ENCODE measurements at regions not wholly inside any gene's neighbourhood (a gene's known extent, or its start where the extent isn't known, plus 50 kb on each side); places are given as distances from the start of the nearest gene placed in this dataset.

- H3K4me1 ChIP-seq (ENCODE audit: control insufficient read depth in 1 of 2, insufficient read depth in 2 of 2, low read length in 2 of 2) = no peaks in the 10 kb centered on the region
- H3K36me3 ChIP-seq (replicated peaks in 1 of 2; ENCODE audit: control insufficient read depth in 1 of 2, insufficient read depth in 2 of 2, low read length in 2 of 2) = no peaks in the 10 kb centered on the region
- no peaks in the 10 kb centered on the region for H3K79me2 ChIP-seq (ENCODE audit: insufficient read depth, low read length)
- H3K9ac ChIP-seq (ENCODE audit: insufficient read depth, low read length, poor library complexity, severe bottlenecking) = no peak overlapping the region
- Mint-ChIP-seq H3K27ac (no peak overlapping the region), H3K9me3 (peaks cover 0 to 12% (median 3%) of the 10 kb centered on the region in 7 donors), H3K36me3 (no peaks in the 10 kb centered on the region), H3K27me3 (ENCODE audit: low read depth in 3 of 3) (peaks cover 0 to 1% (median 0%) of the 10 kb centered on the region in 3 donors), H3K4me3 (no peak overlapping the region), H3K4me1 (no peaks in the 10 kb centered on the region)
- no CpG with 5 or more reads among the region's 3 CpGs for WGBS (ENCODE audit: insufficient coverage)
- H3K4me3 ChIP-seq (replicated peaks in 1 of 3; ENCODE audit: low read depth in 2 of 3, low read length in 3 of 3) = no peak overlapping the region
- TF ChIP-seq, protein P1, sequence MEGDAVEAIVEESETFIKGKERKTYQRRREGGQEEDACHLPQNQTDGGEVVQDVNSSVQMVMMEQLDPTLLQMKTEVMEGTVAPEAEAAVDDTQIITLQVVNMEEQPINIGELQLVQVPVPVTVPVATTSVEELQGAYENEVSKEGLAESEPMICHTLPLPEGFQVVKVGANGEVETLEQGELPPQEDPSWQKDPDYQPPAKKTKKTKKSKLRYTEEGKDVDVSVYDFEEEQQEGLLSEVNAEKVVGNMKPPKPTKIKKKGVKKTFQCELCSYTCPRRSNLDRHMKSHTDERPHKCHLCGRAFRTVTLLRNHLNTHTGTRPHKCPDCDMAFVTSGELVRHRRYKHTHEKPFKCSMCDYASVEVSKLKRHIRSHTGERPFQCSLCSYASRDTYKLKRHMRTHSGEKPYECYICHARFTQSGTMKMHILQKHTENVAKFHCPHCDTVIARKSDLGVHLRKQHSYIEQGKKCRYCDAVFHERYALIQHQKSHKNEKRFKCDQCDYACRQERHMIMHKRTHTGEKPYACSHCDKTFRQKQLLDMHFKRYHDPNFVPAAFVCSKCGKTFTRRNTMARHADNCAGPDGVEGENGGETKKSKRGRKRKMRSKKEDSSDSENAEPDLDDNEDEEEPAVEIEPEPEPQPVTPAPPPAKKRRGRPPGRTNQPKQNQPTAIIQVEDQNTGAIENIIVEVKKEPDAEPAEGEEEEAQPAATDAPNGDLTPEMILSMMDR (IDR thresholded peaks at IDR 0.05) = no peak
- DNase-seq = no peak
- intact Hi-C loops (cut with micrococcal nuclease) = no loop called here
- no peak overlapping the region for H3K27ac ChIP-seq (ENCODE audit: low read depth in 1 of 2, low read length in 2 of 2)
- no peaks in the 10 kb centered on the region for H3K27me3 ChIP-seq (ENCODE audit: control insufficient read depth in 2 of 2, insufficient read depth in 2 of 2, low read length in 2 of 2)
- no peaks in the 10 kb centered on the region for H3K9me3 ChIP-seq (replicated peaks in 1 of 2; ENCODE audit: control insufficient read depth in 1 of 2, insufficient read depth in 1 of 2, low read length in 2 of 2)
- no peaks in the 10 kb centered on the region for H4K20me1 ChIP-seq (ENCODE audit: insufficient read depth, low read length)
- no peak overlapping the region for H3K4me2 ChIP-seq (replicated peaks; ENCODE audit: extremely low read depth, low read length, poor library complexity, severe bottlenecking)
- no peak overlapping the region for H2AFZ ChIP-seq (ENCODE audit: insufficient read depth, low read depth, low read length, poor library complexity, severe bottlenecking)
Measured at GRCh38 chrX:123049071-123049625, 134.9 kb upstream of the GRIA3 start.

GRCh38 chrX:123060986-123061385 is 123.1 kb upstream of the GRIA3 start:
- Mint-ChIP-seq H3K27ac (no peak overlapping the region), H3K36me3 (no peaks in the 10 kb centered on the region)

More at GRCh38 chrX:123060986-123061385, 123.1 kb upstream of the GRIA3 start:
- H3K4me1 Mint-ChIP-seq = no peaks in the 10 kb centered on the region
- intact Hi-C loops (cut with micrococcal nuclease) = no loop called here
- Histone ChIP-seq H3K4me1 (ENCODE audit: control insufficient read depth in 1 of 2, insufficient read depth in 2 of 2, low read length in 2 of 2) (no peaks in the 10 kb centered on the region), H3K9me3 (replicated peaks in 1 of 2; ENCODE audit: control insufficient read depth in 1 of 2, insufficient read depth in 1 of 2, low read length in 2 of 2) (no peaks in the 10 kb centered on the region), H3K4me3 (replicated peaks in 1 of 3; ENCODE audit: low read depth in 2 of 3, low read length in 3 of 3) (no peak overlapping the region), H3K4me2 (replicated peaks; ENCODE audit: extremely low read depth, low read length, poor library complexity, severe bottlenecking) (no peak overlapping the region), H2AFZ (ENCODE audit: insufficient read depth, low read depth, low read length, poor library complexity, severe bottlenecking) (no peak overlapping the region), H4K20me1 (ENCODE audit: insufficient read depth, low read length) (no peaks in the 10 kb centered on the region), H3K79me2 (ENCODE audit: insufficient read depth, low read length) (no peaks in the 10 kb centered on the region), H3K27me3 (ENCODE audit: control insufficient read depth in 2 of 2, insufficient read depth in 2 of 2, low read length in 2 of 2) (no peaks in the 10 kb centered on the region), H3K27ac (ENCODE audit: low read depth in 1 of 2, low read length in 2 of 2) (no peak overlapping the region), H3K9ac (ENCODE audit: insufficient read depth, low read length, poor library complexity, severe bottlenecking) (no peak overlapping the region), H3K36me3 (replicated peaks in 1 of 2; ENCODE audit: control insufficient read depth in 1 of 2, insufficient read depth in 2 of 2, low read length in 2 of 2) (no peaks in the 10 kb centered on the region)
- no peak for DNase-seq
- H3K4me3 Mint-ChIP-seq = no peak overlapping the region
- H3K27me3 Mint-ChIP-seq (ENCODE audit: low read depth in 3 of 3) = no peaks in the 10 kb centered on the region
- TF ChIP-seq, protein P1 (IDR thresholded peaks at IDR 0.05) = no peak
- H3K9me3 Mint-ChIP-seq = peaks cover 0 to 11% (median 3%) of the 10 kb centered on the region in 7 donors

Data from CD14-positive monocyte (primary cell).